Gastroesophageal sphincter (tissue), 3 donors: ENCODE measurements at regions not wholly inside any gene's neighbourhood (a gene's known extent, or its start where the extent isn't known, plus 50 kb on each side); places are given as distances from the start of the nearest gene placed in this dataset.

Source experiments
- POLR2A ChIP-seq, 2 donors: fragments of 450-650 bp; IDR thresholded peaks; one replicate each; pipeline ENCODE4 v1.6.1; 2017; ENCODE audit warnings: antibody characterized with exemption in 2 of 2, mild to moderate bottlenecking in 2 of 2, moderate library complexity in 1 of 2
- POLR2AphosphoS5 ChIP-seq: sonication (generic); formaldehyde crosslinking; IDR thresholded peaks from one replicate; pipeline ENCODE4 v1.6.1; 2017; ENCODE audit warnings: antibody characterized with exemption
- TF ChIP-seq, protein P1 (sequence below), 4 experiments: fragments of 200-600 bp in 2 of 4; fragments of 450-650 bp in 2 of 4; sonication (generic) in 1 of 4; IDR thresholded peaks; one replicate each; pipeline ENCODE4 v1.5.1; 2017 to 2019; ENCODE audit warnings: antibody characterized with exemption in 4 of 4, mild to moderate bottlenecking in 2 of 4, moderate library complexity in 2 of 4

DNA sequence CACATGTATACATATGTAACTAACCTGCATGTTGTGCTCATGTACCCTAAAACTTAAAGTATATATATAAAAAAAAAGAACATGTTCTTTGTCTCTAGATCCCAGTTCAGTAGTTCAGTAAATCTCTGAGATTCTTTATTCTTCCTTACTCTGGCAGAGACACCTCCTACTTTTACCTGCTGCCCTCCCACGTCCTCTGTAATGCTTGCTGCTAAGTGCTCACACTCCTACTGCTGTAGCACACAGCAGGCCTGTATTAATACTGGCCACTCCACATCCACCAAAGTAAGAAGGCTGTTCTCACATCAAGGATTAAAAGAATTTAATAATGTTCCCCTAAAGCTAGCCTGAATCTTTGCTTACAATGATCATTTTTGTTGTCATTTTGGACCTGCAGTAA, 648.4 kb upstream of the EYS start:
- TF ChIP-seq, protein P1, sequence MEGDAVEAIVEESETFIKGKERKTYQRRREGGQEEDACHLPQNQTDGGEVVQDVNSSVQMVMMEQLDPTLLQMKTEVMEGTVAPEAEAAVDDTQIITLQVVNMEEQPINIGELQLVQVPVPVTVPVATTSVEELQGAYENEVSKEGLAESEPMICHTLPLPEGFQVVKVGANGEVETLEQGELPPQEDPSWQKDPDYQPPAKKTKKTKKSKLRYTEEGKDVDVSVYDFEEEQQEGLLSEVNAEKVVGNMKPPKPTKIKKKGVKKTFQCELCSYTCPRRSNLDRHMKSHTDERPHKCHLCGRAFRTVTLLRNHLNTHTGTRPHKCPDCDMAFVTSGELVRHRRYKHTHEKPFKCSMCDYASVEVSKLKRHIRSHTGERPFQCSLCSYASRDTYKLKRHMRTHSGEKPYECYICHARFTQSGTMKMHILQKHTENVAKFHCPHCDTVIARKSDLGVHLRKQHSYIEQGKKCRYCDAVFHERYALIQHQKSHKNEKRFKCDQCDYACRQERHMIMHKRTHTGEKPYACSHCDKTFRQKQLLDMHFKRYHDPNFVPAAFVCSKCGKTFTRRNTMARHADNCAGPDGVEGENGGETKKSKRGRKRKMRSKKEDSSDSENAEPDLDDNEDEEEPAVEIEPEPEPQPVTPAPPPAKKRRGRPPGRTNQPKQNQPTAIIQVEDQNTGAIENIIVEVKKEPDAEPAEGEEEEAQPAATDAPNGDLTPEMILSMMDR (IDR thresholded peaks at IDR 0.05): no peak
- TF ChIP-seq POLR2AphosphoS5 (no peak), POLR2A (IDR thresholded peaks at IDR 0.05) (no peak)
